Nephron progenitor cell (in vitro differentiated cells): ENCODE measurements at regions not wholly inside any gene's neighbourhood (a gene's known extent, or its start where the extent isn't known, plus 50 kb on each side); places are given as distances from the start of the nearest gene placed in this dataset.

ENCODE experiments used
- DNase-seq: peaks from one replicate; pipeline ENCODE4 v3.0.0; 2021
- H3K27ac Mint-ChIP-seq: 2 replicates; pipeline ENCODE4 v1.8.0; 2021; ENCODE audit warnings: mild to moderate bottlenecking, moderate library complexity, mixed read lengths
- H3K27me3 Mint-ChIP-seq: 2 replicates; pipeline ENCODE4 v1.8.0; 2021; ENCODE audit warnings: mild to moderate bottlenecking, low read depth, mixed read lengths; ENCODE audit not compliant: poor library complexity
- H3K36me3 Mint-ChIP-seq: 2 replicates; pipeline ENCODE4 v1.8.0; 2021; ENCODE audit warnings: low read depth, mixed read lengths
- H3K4me1 Mint-ChIP-seq: 2 replicates; pipeline ENCODE4 v1.8.0; 2021; ENCODE audit warnings: mixed read lengths
- H3K4me3 Mint-ChIP-seq: 2 replicates; pipeline ENCODE4 v1.8.0; 2021; ENCODE audit warnings: mild to moderate bottlenecking, moderate library complexity, mixed read lengths
- H3K9me3 Mint-ChIP-seq: 2 replicates; pipeline ENCODE4 v1.8.0; 2021; ENCODE audit warnings: mild to moderate bottlenecking, moderate library complexity, mixed read lengths
- TF ChIP-seq, protein P1 (sequence below): fragments of 200-600 bp; sonication (generic); IDR thresholded peaks from 2 replicates; pipeline ENCODE4 v1.5.0; 2021; ENCODE audit warnings: antibody characterized with exemption

DNA sequence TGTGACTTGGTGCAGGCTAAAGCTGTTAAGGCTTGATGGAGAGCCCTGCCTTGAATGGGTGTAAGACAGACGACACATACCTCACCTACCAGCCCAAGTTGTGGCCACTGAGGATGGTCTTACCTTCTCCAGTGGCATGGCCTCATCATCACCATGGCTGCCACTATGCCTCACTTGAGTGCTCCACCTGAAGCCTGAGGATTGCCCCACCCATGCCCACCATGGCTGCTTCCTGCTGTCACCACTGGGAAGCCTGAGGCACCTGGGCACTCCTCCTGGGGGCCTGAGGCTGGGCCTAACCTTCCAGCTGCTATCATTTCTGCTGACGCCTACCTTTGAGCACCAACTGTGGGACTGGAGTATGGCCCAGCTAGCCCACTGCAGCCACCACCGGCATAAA is 1605.7 kb upstream of the FLRT2 start:
- Mint-ChIP-seq H3K36me3 (no peaks in the 10 kb centered on the region), H3K27ac (no peak overlapping the region), H3K4me3 (no peak overlapping the region), H3K4me1 (no peaks in the 10 kb centered on the region), H3K27me3 (no peaks in the 10 kb centered on the region), H3K9me3 (no peaks in the 10 kb centered on the region)
- DNase-seq: no peak
- TF ChIP-seq, protein P1, sequence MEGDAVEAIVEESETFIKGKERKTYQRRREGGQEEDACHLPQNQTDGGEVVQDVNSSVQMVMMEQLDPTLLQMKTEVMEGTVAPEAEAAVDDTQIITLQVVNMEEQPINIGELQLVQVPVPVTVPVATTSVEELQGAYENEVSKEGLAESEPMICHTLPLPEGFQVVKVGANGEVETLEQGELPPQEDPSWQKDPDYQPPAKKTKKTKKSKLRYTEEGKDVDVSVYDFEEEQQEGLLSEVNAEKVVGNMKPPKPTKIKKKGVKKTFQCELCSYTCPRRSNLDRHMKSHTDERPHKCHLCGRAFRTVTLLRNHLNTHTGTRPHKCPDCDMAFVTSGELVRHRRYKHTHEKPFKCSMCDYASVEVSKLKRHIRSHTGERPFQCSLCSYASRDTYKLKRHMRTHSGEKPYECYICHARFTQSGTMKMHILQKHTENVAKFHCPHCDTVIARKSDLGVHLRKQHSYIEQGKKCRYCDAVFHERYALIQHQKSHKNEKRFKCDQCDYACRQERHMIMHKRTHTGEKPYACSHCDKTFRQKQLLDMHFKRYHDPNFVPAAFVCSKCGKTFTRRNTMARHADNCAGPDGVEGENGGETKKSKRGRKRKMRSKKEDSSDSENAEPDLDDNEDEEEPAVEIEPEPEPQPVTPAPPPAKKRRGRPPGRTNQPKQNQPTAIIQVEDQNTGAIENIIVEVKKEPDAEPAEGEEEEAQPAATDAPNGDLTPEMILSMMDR: no peak

DNA sequence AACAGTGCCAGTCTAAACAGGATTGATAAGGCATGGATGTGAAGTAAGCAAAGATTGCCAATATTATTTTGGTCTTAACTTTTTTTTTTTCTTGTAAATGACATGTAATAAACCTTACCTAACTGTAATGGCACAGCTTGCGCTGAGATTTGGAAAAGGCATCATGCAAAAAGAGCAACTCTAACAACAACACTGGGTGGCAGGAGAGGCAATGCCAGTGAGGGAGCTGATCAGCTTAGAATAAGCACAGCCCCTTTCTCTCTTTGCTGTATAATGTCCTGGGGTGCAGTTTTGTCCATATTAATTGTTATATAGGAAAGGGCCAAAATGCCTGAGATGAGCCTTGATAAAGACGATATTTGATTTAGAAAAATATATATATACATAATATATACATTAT is 1589.7 kb upstream of the FLRT2 start:
- Mint-ChIP-seq H3K27me3 (no peaks in the 10 kb centered on the region), H3K9me3 (peaks cover 30% of the 10 kb centered on the region), H3K4me3 (no peak overlapping the region), H3K36me3 (no peaks in the 10 kb centered on the region), H3K27ac (no peak overlapping the region), H3K4me1 (no peaks in the 10 kb centered on the region)
- DNase-seq: no peak
- TF ChIP-seq, protein P1: no peak

DNA sequence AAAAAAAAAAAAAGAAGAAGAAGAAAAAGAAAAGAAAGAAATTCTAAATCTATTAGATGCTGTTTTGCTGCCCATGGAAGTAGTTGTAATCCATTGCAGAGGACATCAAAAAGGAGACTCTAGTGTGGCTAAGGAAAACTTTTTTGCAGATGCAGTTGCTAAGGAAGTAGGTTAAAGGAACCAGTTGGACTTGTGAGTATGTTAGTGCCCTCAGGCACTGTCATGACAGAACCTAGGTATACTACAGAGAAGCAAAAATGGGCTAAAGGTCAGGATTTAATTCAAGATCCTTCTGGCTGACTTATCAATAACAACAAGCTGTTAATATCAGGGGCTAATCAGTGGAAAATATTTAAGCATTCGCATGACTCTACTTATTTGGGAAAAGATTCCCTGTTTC is 1571.6 kb upstream of the FLRT2 start:
- DNase-seq: no peak
- Mint-ChIP-seq H3K4me3 (no peak overlapping the region), H3K4me1 (peaks cover 6% of the 10 kb centered on the region), H3K27ac (no peak overlapping the region), H3K27me3 (no peaks in the 10 kb centered on the region), H3K36me3 (no peaks in the 10 kb centered on the region), H3K9me3 (peaks cover 6% of the 10 kb centered on the region)
- TF ChIP-seq, protein P1: no peak

DNA sequence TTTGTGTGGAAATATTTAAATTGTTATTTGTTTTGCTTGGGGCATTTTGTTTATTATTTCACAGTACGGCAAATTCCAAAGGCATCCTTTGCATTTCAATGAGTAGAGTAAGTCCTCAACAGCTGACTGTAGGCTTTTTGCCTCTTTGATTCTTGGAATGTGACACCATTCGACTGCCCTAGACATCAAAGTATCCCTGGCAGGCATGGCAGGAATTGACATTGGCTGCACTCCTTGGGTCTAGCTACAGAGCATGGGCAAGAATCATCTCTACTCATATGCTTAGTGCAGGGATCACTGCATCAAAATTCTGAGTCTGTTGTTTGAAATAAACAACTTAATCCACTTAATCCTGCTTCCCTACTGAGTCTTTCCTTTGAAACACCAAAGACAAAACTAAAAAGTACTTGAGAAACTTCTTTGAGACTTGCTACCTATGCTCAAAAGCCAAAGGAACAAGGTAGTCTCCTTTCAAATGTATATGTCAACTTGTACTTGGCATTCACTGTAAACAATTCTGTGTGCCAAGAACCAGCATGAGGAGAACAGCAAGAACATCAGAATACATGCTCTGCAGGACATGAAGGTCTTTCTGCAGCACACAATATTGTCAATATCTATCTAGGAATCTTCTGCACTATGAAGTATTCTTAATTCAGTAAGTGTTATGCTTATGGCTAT is 1569.0 kb upstream of the FLRT2 start:
- no peak for DNase-seq
- H3K27me3 Mint-ChIP-seq: no peaks in the 10 kb centered on the region
- H3K27ac Mint-ChIP-seq: no peak overlapping the region
- H3K9me3 Mint-ChIP-seq: peaks cover 6% of the 10 kb centered on the region
- H3K4me3 Mint-ChIP-seq: no peak overlapping the region
- peaks cover 6% of the 10 kb centered on the region for H3K4me1 Mint-ChIP-seq
- H3K36me3 Mint-ChIP-seq: no peaks in the 10 kb centered on the region
- TF ChIP-seq, protein P1: no peak

DNA sequence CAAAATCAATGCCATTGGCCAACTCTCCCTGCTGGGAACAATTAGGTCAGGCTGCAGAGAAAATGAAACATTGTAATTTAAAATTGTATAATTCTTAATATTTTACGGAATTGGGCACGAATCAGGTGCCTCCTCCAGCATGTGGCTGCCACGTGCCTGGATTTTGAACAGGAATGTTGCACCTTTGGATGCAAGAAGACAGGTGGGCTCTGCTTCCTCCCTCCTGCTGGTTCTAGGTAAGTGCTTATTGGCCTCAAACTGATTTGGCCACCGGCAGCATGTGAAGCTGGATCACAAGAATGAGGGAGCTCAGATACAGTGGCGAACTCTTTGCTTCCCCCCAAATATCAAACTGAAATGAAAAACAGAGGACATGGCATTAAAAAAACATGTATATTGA is 1559.9 kb upstream of the FLRT2 start:
- peaks cover 4% of the 10 kb centered on the region for H3K27me3 Mint-ChIP-seq
- no peaks in the 10 kb centered on the region for H3K4me1 Mint-ChIP-seq
- H3K4me3 Mint-ChIP-seq: no peak overlapping the region
- no peak overlapping the region for H3K27ac Mint-ChIP-seq
- H3K9me3 Mint-ChIP-seq: no peaks in the 10 kb centered on the region
- no peak for DNase-seq
- no peaks in the 10 kb centered on the region for H3K36me3 Mint-ChIP-seq
- TF ChIP-seq, protein P1: no peak

DNA sequence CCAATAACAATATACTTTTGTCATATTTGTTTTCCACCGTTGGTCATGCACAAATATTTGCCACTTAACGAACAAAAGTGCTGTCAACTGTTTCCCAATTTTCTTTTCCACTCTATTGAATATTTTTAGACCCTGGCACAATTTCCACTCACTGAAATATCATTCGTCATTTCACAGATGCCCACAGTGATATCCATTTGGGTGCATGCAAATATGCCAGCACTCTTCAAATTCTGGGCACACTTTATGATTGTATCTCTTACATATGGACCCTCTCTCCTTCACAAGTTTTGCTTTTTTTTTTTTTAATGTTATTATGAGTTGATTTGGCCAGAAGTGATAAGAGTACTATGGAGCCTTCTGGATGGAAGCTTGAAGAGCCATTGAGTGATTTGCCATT is 1557.3 kb upstream of the FLRT2 start:
- Mint-ChIP-seq H3K9me3 (no peaks in the 10 kb centered on the region), H3K36me3 (no peaks in the 10 kb centered on the region), H3K27ac (no peak overlapping the region), H3K4me3 (no peak overlapping the region), H3K27me3 (peaks cover 4% of the 10 kb centered on the region), H3K4me1 (peaks cover 7% of the 10 kb centered on the region)
- TF ChIP-seq, protein P1: no peak
- DNase-seq: no peak
